ENCODE measurements at regions not wholly inside any gene's neighbourhood (a gene's known extent, or its start where the extent isn't known, plus 50 kb on each side); places are given as distances from the start of the nearest gene placed in this dataset.

DNA sequence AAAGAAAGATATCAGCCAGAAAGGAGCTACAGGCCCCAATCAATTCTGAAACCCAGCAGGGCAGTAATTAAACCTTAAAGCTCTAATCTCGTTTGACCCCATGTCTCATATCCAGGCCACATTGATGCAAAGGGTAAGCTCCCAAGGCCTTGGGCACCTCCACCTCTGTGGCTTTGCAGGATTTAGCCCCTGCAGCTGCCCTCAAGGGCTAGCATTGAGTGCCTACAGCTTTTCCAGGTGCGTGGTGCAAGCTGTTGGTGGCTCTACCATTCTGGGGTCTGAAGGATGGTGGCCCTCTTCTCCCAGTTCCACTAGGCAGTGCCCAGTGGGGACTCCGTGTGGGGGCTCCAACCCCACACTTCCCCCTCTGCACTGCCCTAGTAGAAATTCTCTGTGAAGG, 429.9 kb downstream of the NPHP4 start:
- H3K4me1 ChIP-seq (ENCODE audit: control extremely low read depth in 1 of 4, control insufficient read depth in 4 of 4, insufficient read depth in 4 of 4, low read length in 3 of 4): no peaks in the 10 kb centered on the region
- 80% methylated on average over 3 of the region's 3 CpGs for WGBS (ENCODE audit: insufficient coverage)
- H3K27me3 ChIP-seq (replicated peaks in 2 of 5; ENCODE audit: control insufficient read depth in 4 of 5, insufficient read depth in 5 of 5, low read length in 4 of 5): no peaks in the 10 kb centered on the region
- no peak overlapping the region for H3K27ac ChIP-seq (ENCODE audit: insufficient read depth in 1 of 2, low read depth in 1 of 2, low read length in 2 of 2, poor library complexity in 1 of 2, severe bottlenecking in 2 of 2)
- POLR2A ChIA-PET: no interaction called here
- CTCF ChIA-PET: no interaction called here
- H3K9me3 ChIP-seq (ENCODE audit: control extremely low read depth in 1 of 5, control insufficient read depth in 4 of 5, insufficient read depth in 2 of 5, low read depth in 1 of 5, low read length in 4 of 5): peaks cover 0 to 21% (median 5%) of the 10 kb centered on the region in 5 experiments
- H3K4me3 ChIP-seq (ENCODE audit: control insufficient read depth in 1 of 7, extremely low read depth in 1 of 7, insufficient read depth in 4 of 7, low read depth in 2 of 7, low read length in 6 of 7): no peak overlapping the region
- no peak for DNase-seq
- no peaks in the 10 kb centered on the region for H3K36me3 ChIP-seq (ENCODE audit: control insufficient read depth in 4 of 4, insufficient read depth in 4 of 4, low read length in 3 of 4)

- peaks cover 0 to 29% (median 9%) of the 10 kb centered on the region in 5 experiments for H3K9me3 ChIP-seq (ENCODE audit: control extremely low read depth in 1 of 5, control insufficient read depth in 4 of 5, insufficient read depth in 2 of 5, low read depth in 1 of 5, low read length in 4 of 5)
- ChIA-PET POLR2A (no interaction called here), CTCF (no interaction called here)
- peak in 2 of 3 donors; percentile 18 to 23 for DNase-seq
- H3K27me3 ChIP-seq (replicated peaks in 2 of 5; ENCODE audit: control insufficient read depth in 4 of 5, insufficient read depth in 5 of 5, low read length in 4 of 5): no peaks in the 10 kb centered on the region
- whole genome bisulfite sequencing (ENCODE audit: insufficient coverage): no CpG with 5 or more reads among the region's 2 CpGs
- no peaks in the 10 kb centered on the region for H3K36me3 ChIP-seq (ENCODE audit: control insufficient read depth in 4 of 4, insufficient read depth in 4 of 4, low read length in 3 of 4)
- peaks cover 0 to 3% (median 0%) of the 10 kb centered on the region in 4 experiments for H3K4me1 ChIP-seq (ENCODE audit: control extremely low read depth in 1 of 4, control insufficient read depth in 4 of 4, insufficient read depth in 4 of 4, low read length in 3 of 4)
- no peak overlapping the region for H3K4me3 ChIP-seq (ENCODE audit: control insufficient read depth in 1 of 7, extremely low read depth in 1 of 7, insufficient read depth in 4 of 7, low read depth in 2 of 7, low read length in 6 of 7)
- no peak overlapping the region for H3K27ac ChIP-seq (ENCODE audit: insufficient read depth in 1 of 2, low read depth in 1 of 2, low read length in 2 of 2, poor library complexity in 1 of 2, severe bottlenecking in 2 of 2)
These were observed 433.1 kb downstream of the NPHP4 start for GRCh38 chr1:5559078-5559477.

DNA sequence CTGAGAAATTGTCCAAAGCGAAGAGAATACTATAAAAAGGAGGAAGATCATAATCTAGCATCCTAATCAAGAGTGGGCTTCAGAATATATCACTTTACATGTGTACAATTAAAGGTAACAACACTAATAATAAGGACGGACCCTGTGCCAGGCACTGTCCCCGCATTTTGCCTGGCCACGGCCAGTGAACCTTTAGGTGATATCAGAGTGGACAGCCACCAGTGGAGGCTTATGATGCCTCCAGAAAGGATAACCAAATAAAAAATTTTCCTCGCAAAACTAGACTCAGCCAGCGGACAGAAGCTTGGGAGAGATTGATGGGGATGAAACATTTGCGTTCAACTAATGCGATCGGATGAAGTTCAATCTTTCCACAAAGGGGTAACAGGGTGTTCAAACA, 436.4 kb downstream of the NPHP4 start:
- 97% methylated on average over 8 of the region's 9 CpGs for WGBS (ENCODE audit: insufficient coverage)
- Histone ChIP-seq H3K36me3 (ENCODE audit: control insufficient read depth in 4 of 4, insufficient read depth in 4 of 4, low read length in 3 of 4) (no peaks in the 10 kb centered on the region), H3K27ac (ENCODE audit: insufficient read depth in 1 of 2, low read depth in 1 of 2, low read length in 2 of 2, poor library complexity in 1 of 2, severe bottlenecking in 2 of 2) (no peak overlapping the region), H3K4me1 (ENCODE audit: control extremely low read depth in 1 of 4, control insufficient read depth in 4 of 4, insufficient read depth in 4 of 4, low read length in 3 of 4) (peaks cover 0 to 12% (median 6%) of the 10 kb centered on the region in 4 experiments), H3K4me3 (ENCODE audit: control insufficient read depth in 1 of 7, extremely low read depth in 1 of 7, insufficient read depth in 4 of 7, low read depth in 2 of 7, low read length in 6 of 7) (no peak overlapping the region), H3K27me3 (replicated peaks in 2 of 5; ENCODE audit: control insufficient read depth in 4 of 5, insufficient read depth in 5 of 5, low read length in 4 of 5) (no peaks in the 10 kb centered on the region), H3K9me3 (ENCODE audit: control extremely low read depth in 1 of 5, control insufficient read depth in 4 of 5, insufficient read depth in 2 of 5, low read depth in 1 of 5, low read length in 4 of 5) (peaks cover 0 to 30% (median 9%) of the 10 kb centered on the region in 5 experiments)
- no peak for DNase-seq
- POLR2A ChIA-PET: no interaction called here
- CTCF ChIA-PET: interaction anchor here (1.2 kb wide), 1 partner anchor 9 kb away, joined by 3 read pairs; no protein-coding TSS in a partner anchor

DNA sequence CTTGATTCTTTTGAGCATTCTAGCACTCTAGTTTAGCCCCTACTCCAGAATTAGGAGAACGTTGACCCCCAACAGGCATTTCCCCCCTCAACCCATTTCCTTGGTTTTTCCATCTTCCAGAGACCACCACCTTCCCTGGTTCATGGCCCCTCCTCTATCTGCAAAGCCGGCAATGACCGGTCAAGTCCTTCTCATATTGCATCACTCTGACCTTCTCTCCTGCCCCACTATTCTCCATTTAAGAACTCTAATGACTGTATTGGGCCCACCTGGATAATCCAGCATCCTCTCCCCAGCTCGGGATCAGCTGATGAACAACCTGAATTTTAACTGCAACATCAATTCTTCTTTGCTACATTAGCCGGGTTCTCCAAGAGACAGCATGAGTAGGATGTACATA, 437.4 kb downstream of the NPHP4 start:
- Histone ChIP-seq H3K36me3 (ENCODE audit: control insufficient read depth in 4 of 4, insufficient read depth in 4 of 4, low read length in 3 of 4) (no peaks in the 10 kb centered on the region), H3K27me3 (replicated peaks in 2 of 5; ENCODE audit: control insufficient read depth in 4 of 5, insufficient read depth in 5 of 5, low read length in 4 of 5) (no peaks in the 10 kb centered on the region), H3K4me1 (ENCODE audit: control extremely low read depth in 1 of 4, control insufficient read depth in 4 of 4, insufficient read depth in 4 of 4, low read length in 3 of 4) (peaks cover 0 to 12% (median 6%) of the 10 kb centered on the region in 4 experiments), H3K4me3 (ENCODE audit: control insufficient read depth in 1 of 7, extremely low read depth in 1 of 7, insufficient read depth in 4 of 7, low read depth in 2 of 7, low read length in 6 of 7) (no peak overlapping the region), H3K9me3 (ENCODE audit: control extremely low read depth in 1 of 5, control insufficient read depth in 4 of 5, insufficient read depth in 2 of 5, low read depth in 1 of 5, low read length in 4 of 5) (peaks cover 0 to 27% (median 8%) of the 10 kb centered on the region in 5 experiments), H3K27ac (ENCODE audit: insufficient read depth in 1 of 2, low read depth in 1 of 2, low read length in 2 of 2, poor library complexity in 1 of 2, severe bottlenecking in 2 of 2) (no peak overlapping the region)
- POLR2A ChIA-PET: no interaction called here
- CTCF ChIA-PET: no interaction called here
- no peak for DNase-seq
- WGBS (ENCODE audit: insufficient coverage): 91% methylated on average over 4 of the region's 5 CpGs

- Histone ChIP-seq H3K36me3 (ENCODE audit: control insufficient read depth in 4 of 4, insufficient read depth in 4 of 4, low read length in 3 of 4) (no peaks in the 10 kb centered on the region), H3K4me3 (ENCODE audit: control insufficient read depth in 1 of 7, extremely low read depth in 1 of 7, insufficient read depth in 4 of 7, low read depth in 2 of 7, low read length in 6 of 7) (no peak overlapping the region), H3K27ac (ENCODE audit: insufficient read depth in 1 of 2, low read depth in 1 of 2, low read length in 2 of 2, poor library complexity in 1 of 2, severe bottlenecking in 2 of 2) (no peak overlapping the region), H3K9me3 (ENCODE audit: control extremely low read depth in 1 of 5, control insufficient read depth in 4 of 5, insufficient read depth in 2 of 5, low read depth in 1 of 5, low read length in 4 of 5) (peaks cover 0 to 27% (median 6%) of the 10 kb centered on the region in 5 experiments), H3K27me3 (replicated peaks in 2 of 5; ENCODE audit: control insufficient read depth in 4 of 5, insufficient read depth in 5 of 5, low read length in 4 of 5) (no peaks in the 10 kb centered on the region), H3K4me1 (ENCODE audit: control extremely low read depth in 1 of 4, control insufficient read depth in 4 of 4, insufficient read depth in 4 of 4, low read length in 3 of 4) (peaks cover 0 to 12% (median 6%) of the 10 kb centered on the region in 4 experiments)
- DNase-seq: no peak
- 95% methylated on average over 5 of the region's 6 CpGs for WGBS (ENCODE audit: insufficient coverage)
- POLR2A ChIA-PET: no interaction called here
- CTCF ChIA-PET: no interaction called here
These were observed 438.1 kb downstream of the NPHP4 start for GRCh38 chr1:5554111-5554510.

- Histone ChIP-seq H3K27me3 (replicated peaks in 2 of 5; ENCODE audit: control insufficient read depth in 4 of 5, insufficient read depth in 5 of 5, low read length in 4 of 5) (no peaks in the 10 kb centered on the region), H3K9me3 (ENCODE audit: control extremely low read depth in 1 of 5, control insufficient read depth in 4 of 5, insufficient read depth in 2 of 5, low read depth in 1 of 5, low read length in 4 of 5) (peaks cover 0 to 17% (median 3%) of the 10 kb centered on the region in 5 experiments), H3K4me3 (ENCODE audit: control insufficient read depth in 1 of 7, extremely low read depth in 1 of 7, insufficient read depth in 4 of 7, low read depth in 2 of 7, low read length in 6 of 7) (no peak overlapping the region), H3K36me3 (ENCODE audit: control insufficient read depth in 4 of 4, insufficient read depth in 4 of 4, low read length in 3 of 4) (no peaks in the 10 kb centered on the region), H3K4me1 (ENCODE audit: control extremely low read depth in 1 of 4, control insufficient read depth in 4 of 4, insufficient read depth in 4 of 4, low read length in 3 of 4) (peaks cover 0 to 12% (median 6%) of the 10 kb centered on the region in 4 experiments), H3K27ac (ENCODE audit: insufficient read depth in 1 of 2, low read depth in 1 of 2, low read length in 2 of 2, poor library complexity in 1 of 2, severe bottlenecking in 2 of 2) (no peak overlapping the region)
- no peak for DNase-seq
- CTCF ChIA-PET: interaction anchor here (1.3 kb wide), 1 partner anchor 38 kb away, joined by 4 read pairs; no protein-coding TSS in a partner anchor
- POLR2A ChIA-PET: interaction anchor here (0.6 kb wide), 1 partner anchor 246 kb away, joined by 4 read pairs; no protein-coding TSS in a partner anchor
- WGBS (ENCODE audit: insufficient coverage): 94% methylated on average over 2 of the region's 3 CpGs
These were observed 439.3 kb downstream of the NPHP4 start for GRCh38 chr1:5552787-5553484.

- H3K4me1 ChIP-seq (ENCODE audit: control extremely low read depth in 1 of 4, control insufficient read depth in 4 of 4, insufficient read depth in 4 of 4, low read length in 3 of 4): peaks cover 0 to 12% (median 6%) of the 10 kb centered on the region in 4 experiments
- POLR2A ChIA-PET: no interaction called here
- CTCF ChIA-PET: interaction anchor here (1.2 kb wide), 2 partner anchors 10 to 14 kb away, joined by 3 read pairs; no protein-coding TSS in a partner anchor
- peaks cover 0 to 2% (median 0%) of the 10 kb centered on the region in 5 experiments for H3K27me3 ChIP-seq (replicated peaks in 2 of 5; ENCODE audit: control insufficient read depth in 4 of 5, insufficient read depth in 5 of 5, low read length in 4 of 5)
- WGBS (ENCODE audit: insufficient coverage): 18% methylated on average over 7 of the region's 8 CpGs
- no peak overlapping the region for H3K27ac ChIP-seq (ENCODE audit: insufficient read depth in 1 of 2, low read depth in 1 of 2, low read length in 2 of 2, poor library complexity in 1 of 2, severe bottlenecking in 2 of 2)
- DNase-seq: peak; percentile 95 to 97 (median 96)
- peaks cover 0 to 11% (median 2%) of the 10 kb centered on the region in 5 experiments for H3K9me3 ChIP-seq (ENCODE audit: control extremely low read depth in 1 of 5, control insufficient read depth in 4 of 5, insufficient read depth in 2 of 5, low read depth in 1 of 5, low read length in 4 of 5)
- H3K36me3 ChIP-seq (ENCODE audit: control insufficient read depth in 4 of 4, insufficient read depth in 4 of 4, low read length in 3 of 4): no peaks in the 10 kb centered on the region
- no peak overlapping the region for H3K4me3 ChIP-seq (ENCODE audit: control insufficient read depth in 1 of 7, extremely low read depth in 1 of 7, insufficient read depth in 4 of 7, low read depth in 2 of 7, low read length in 6 of 7)
These were observed 440.8 kb downstream of the NPHP4 start for GRCh38 chr1:5551274-5551975.
